H9 (cell line): ENCODE measurements at regions not wholly inside any gene's neighbourhood (a gene's known extent, or its start where the extent isn't known, plus 50 kb on each side); places are given as distances from the start of the nearest gene placed in this dataset.

Source experiments
- DNase-seq: peaks from one replicate; pipeline ENCODE4 v3.0.0-alpha.2; 2017
- H2AFZ ChIP-seq: one replicate; pipeline ENCODE4 v1.6.1; 2013; ENCODE audit warnings: mild to moderate bottlenecking, low read length, control low read depth, moderate library complexity
- H2AK5ac ChIP-seq: 2 replicates; pipeline ENCODE4 v1.6.1; 2013; ENCODE audit warnings: low read length, control low read depth, mixed read lengths; ENCODE audit not compliant: insufficient read length
- H2BK120ac ChIP-seq: one replicate; pipeline ENCODE4 v1.6.1; 2013; ENCODE audit warnings: low read depth, mild to moderate bottlenecking, low read length, control low read depth, inconsistent platforms; ENCODE audit not compliant: poor library complexity, severe bottlenecking
- H2BK12ac ChIP-seq: 2 replicates; pipeline ENCODE4 v1.6.1; 2013; ENCODE audit warnings: low read length, control low read depth, mixed read lengths, low read depth; ENCODE audit not compliant: insufficient read length
- H2BK15ac ChIP-seq: 2 replicates; pipeline ENCODE4 v1.6.1; 2013; ENCODE audit warnings: low read depth, low read length, control low read depth
- H2BK20ac ChIP-seq: one replicate; pipeline ENCODE4 v1.6.1; 2013; ENCODE audit warnings: low read depth, mild to moderate bottlenecking, low read length, control low read depth, inconsistent platforms; ENCODE audit not compliant: poor library complexity, severe bottlenecking
- H2BK5ac ChIP-seq: 2 replicates; pipeline ENCODE4 v1.6.1; 2013; ENCODE audit warnings: low read length, control low read depth, mixed read lengths; ENCODE audit not compliant: insufficient read length
- H3K14ac ChIP-seq: 2 replicates; pipeline ENCODE4 v1.6.1; 2013; ENCODE audit warnings: low read length, control low read depth; ENCODE audit not compliant: insufficient read depth
- H3K18ac ChIP-seq: 2 replicates; pipeline ENCODE4 v1.6.1; 2013; ENCODE audit warnings: low read depth, mild to moderate bottlenecking, mixed read lengths, low read length, control low read depth; ENCODE audit not compliant: insufficient read length
- H3K23ac ChIP-seq: 2 replicates; pipeline ENCODE4 v1.6.1; 2013; ENCODE audit warnings: low read length, control low read depth, mixed read lengths, low read depth; ENCODE audit not compliant: insufficient read length
- H3K23me2 ChIP-seq: 2 replicates; pipeline ENCODE4 v1.6.1; 2013; ENCODE audit warnings: low read depth, mild to moderate bottlenecking, mixed read lengths, low read length, control low read depth; ENCODE audit not compliant: insufficient read length, poor library complexity, severe bottlenecking
- H3K27ac ChIP-seq: 2 replicates; pipeline ENCODE4 v1.5.1; 2013; ENCODE audit warnings: low read length, control low read depth, mixed read lengths, low read depth; ENCODE audit not compliant: insufficient read length
- H3K27me3 ChIP-seq: 2 replicates; pipeline ENCODE4 v1.6.1; 2013; ENCODE audit warnings: low read length, control low read depth, inconsistent platforms; ENCODE audit not compliant: insufficient read depth
- H3K4ac ChIP-seq: 2 replicates; pipeline ENCODE4 v1.6.1; 2013; ENCODE audit warnings: low read depth, mild to moderate bottlenecking, control low read depth, inconsistent platforms, low read length, moderate library complexity
- H3K4me1 ChIP-seq: 2 replicates; pipeline ENCODE4 v1.6.1; 2013; ENCODE audit warnings: low read length, control low read depth, inconsistent platforms; ENCODE audit not compliant: insufficient read depth
- H3K4me2 ChIP-seq: 2 replicates; pipeline ENCODE4 v1.6.1; 2013; ENCODE audit warnings: low read length, control low read depth, mixed read lengths; ENCODE audit not compliant: insufficient read length, insufficient read depth
- H3K56ac ChIP-seq: 2 replicates; pipeline ENCODE4 v1.6.1; 2013; ENCODE audit warnings: low read depth, mild to moderate bottlenecking, mixed read lengths, low read length, control low read depth; ENCODE audit not compliant: insufficient read length
- H3K79me1 ChIP-seq: 2 replicates; pipeline ENCODE4 v1.6.1; 2013; ENCODE audit warnings: low read depth, mild to moderate bottlenecking, moderate library complexity, low read length, control low read depth, inconsistent platforms; ENCODE audit not compliant: insufficient read depth, poor library complexity, severe bottlenecking
- H3K79me2 ChIP-seq: 2 replicates; pipeline ENCODE4 v1.6.1; 2013; ENCODE audit warnings: low read length, control low read depth, inconsistent platforms; ENCODE audit not compliant: insufficient read depth
- H3K9ac ChIP-seq: 2 replicates; pipeline ENCODE4 v1.6.1; 2013; ENCODE audit warnings: low read length, control low read depth, mixed read lengths; ENCODE audit not compliant: insufficient read length; ENCODE audit errors: extremely low read depth
- H3K9me3 ChIP-seq: one replicate; pipeline ENCODE4 v1.6.1; 2013; ENCODE audit warnings: low read depth, low read length, inconsistent platforms; ENCODE audit not compliant: control insufficient read depth
- H3T11ph ChIP-seq: one replicate; pipeline ENCODE4 v1.6.1; 2013; ENCODE audit warnings: mild to moderate bottlenecking, low read length, control low read depth, inconsistent platforms
- H4K20me1 ChIP-seq: one replicate; pipeline ENCODE4 v1.6.1; 2013; ENCODE audit not compliant: control insufficient read depth, insufficient read length, insufficient read depth
- H4K5ac ChIP-seq: 2 replicates; pipeline ENCODE4 v1.6.1; 2013; ENCODE audit warnings: low read depth, mild to moderate bottlenecking, mixed read lengths, low read length, control low read depth; ENCODE audit not compliant: insufficient read length
- H4K8ac ChIP-seq: replicated peaks from 2 replicates; pipeline ENCODE4 v1.6.1; 2013; ENCODE audit warnings: low read length, control low read depth, mixed read lengths, low read depth; ENCODE audit not compliant: insufficient read length
- H4K91ac ChIP-seq: 2 replicates; pipeline ENCODE4 v1.6.1; 2013; ENCODE audit warnings: low read depth, mild to moderate bottlenecking, moderate library complexity, mixed read lengths, low read length, control low read depth; ENCODE audit not compliant: insufficient read length
- H3K27ac Mint-ChIP-seq, 3 experiments: 2 replicates in 2 of 3; 3 replicates in 1 of 3; pipeline ENCODE4 v1.8.0; 2020 to 2021; ENCODE audit warnings: mixed read lengths in 3 of 3, mild to moderate bottlenecking in 1 of 3, moderate library complexity in 1 of 3
- H3K27me3 Mint-ChIP-seq: 2 replicates; pipeline ENCODE4 v1.8.0; 2021; ENCODE audit warnings: low read depth, mild to moderate bottlenecking, moderate library complexity, mixed read lengths
- H3K36me3 Mint-ChIP-seq, 3 experiments: 2 replicates in 2 of 3; 3 replicates in 1 of 3; pipeline ENCODE4 v1.8.0; 2020 to 2021; ENCODE audit warnings: low read depth in 3 of 3, mixed read lengths in 3 of 3; ENCODE audit not compliant: insufficient read depth in 1 of 3
- H3K4me1 Mint-ChIP-seq, 2 experiments: 2 replicates each; pipeline ENCODE4 v1.8.0; 2020; ENCODE audit warnings: mixed read lengths in 2 of 2
- H3K4me3 Mint-ChIP-seq, 2 experiments: 2 replicates in 1 of 2; 3 replicates in 1 of 2; pipeline ENCODE4 v1.8.0; 2020 to 2021; ENCODE audit warnings: mild to moderate bottlenecking in 2 of 2, mixed read lengths in 2 of 2, moderate library complexity in 1 of 2
- H3K9me3 Mint-ChIP-seq, 2 experiments: 2 replicates in 1 of 2; 3 replicates in 1 of 2; pipeline ENCODE4 v1.8.0; 2020; ENCODE audit warnings: mild to moderate bottlenecking in 2 of 2, mixed read lengths in 2 of 2, moderate library complexity in 1 of 2
- CTCF ChIP-seq: fragments of 200-600 bp; sonication (generic); conservative IDR thresholded peaks from 3 replicates; pipeline ENCODE4 v1.8.0; 2021; ENCODE audit warnings: antibody characterized with exemption, mild to moderate bottlenecking
- WGBS: extraction: QIAGEN DNeasy Blood & Tissue Kit; methylation state at CpG from one replicate; pipeline ENCODE4 v1.1.7; 2013; ENCODE audit warnings: missing lambda C conversion rate, low lambda C conversion rate, mixed read lengths; ENCODE audit not compliant: insufficient read length; ENCODE audit errors: extremely low coverage; 5-methylcytosine and 5-hydroxymethylcytosine counted together

- no peak overlapping the region for H3K9ac ChIP-seq
- no peak overlapping the region for H3K4me3 Mint-ChIP-seq
- no peaks in the 10 kb centered on the region for H3K4me1 Mint-ChIP-seq
- no peak overlapping the region for H4K5ac ChIP-seq
- no peak overlapping the region for H3K27ac ChIP-seq
- H3K4ac ChIP-seq, result no peak overlapping the region
- H4K8ac ChIP-seq, result no peak overlapping the region
- H3K79me2 ChIP-seq, result no peaks in the 10 kb centered on the region
- H2BK120ac ChIP-seq, result no peak overlapping the region
- H3T11ph ChIP-seq, result no peak overlapping the region
- no peak for DNase-seq
- H4K20me1 ChIP-seq, result no peaks in the 10 kb centered on the region
- H2BK12ac ChIP-seq, result no peak overlapping the region
- H3K4me1 ChIP-seq, result no peaks in the 10 kb centered on the region
- TF ChIP-seq CTCF, result no peak
- H2BK15ac ChIP-seq, result no peak overlapping the region
- H3K23ac ChIP-seq, result no peak overlapping the region
- no peaks in the 10 kb centered on the region for H3K9me3 Mint-ChIP-seq
- H2BK5ac ChIP-seq, result no peak overlapping the region
- no peaks in the 10 kb centered on the region for H3K36me3 Mint-ChIP-seq
- H3K23me2 ChIP-seq, result no peaks in the 10 kb centered on the region
- H2BK20ac ChIP-seq, result no peak overlapping the region
- H3K14ac ChIP-seq, result no peak overlapping the region
- no peak overlapping the region for H2AFZ ChIP-seq
- WGBS, result no CpG with 5 or more reads among the region's 7 CpGs
- H4K91ac ChIP-seq, result no peak overlapping the region
- no peaks in the 10 kb centered on the region for H3K27me3 ChIP-seq
- no peaks in the 10 kb centered on the region for H3K27me3 Mint-ChIP-seq
- H3K79me1 ChIP-seq, result no peaks in the 10 kb centered on the region
- no peaks in the 10 kb centered on the region for H3K9me3 ChIP-seq
- no peak overlapping the region; a peak in 1 of 7 replicates for H3K27ac Mint-ChIP-seq
- no peak overlapping the region for H3K18ac ChIP-seq
- no peak overlapping the region for H3K56ac ChIP-seq
- no peak overlapping the region for H3K4me2 ChIP-seq
- H2AK5ac ChIP-seq, result no peak overlapping the region
Measured at GRCh38 chr1:67945733-67946374, 104.6 kb downstream of the DIRAS3 start.
